Myocyte (in vitro differentiated cells): ENCODE measurements at regions not wholly inside any gene's neighbourhood (a gene's known extent, or its start where the extent isn't known, plus 50 kb on each side); places are given as distances from the start of the nearest gene placed in this dataset.
A peak's percentile ranks its signal among the peaks of the same experiment; 100 is the strongest.

Experiments
- DNase-seq: peaks from one replicate; pipeline ENCODE4 v3.0.0-alpha.2; 2012; ENCODE audit warnings: low read depth

DNA sequence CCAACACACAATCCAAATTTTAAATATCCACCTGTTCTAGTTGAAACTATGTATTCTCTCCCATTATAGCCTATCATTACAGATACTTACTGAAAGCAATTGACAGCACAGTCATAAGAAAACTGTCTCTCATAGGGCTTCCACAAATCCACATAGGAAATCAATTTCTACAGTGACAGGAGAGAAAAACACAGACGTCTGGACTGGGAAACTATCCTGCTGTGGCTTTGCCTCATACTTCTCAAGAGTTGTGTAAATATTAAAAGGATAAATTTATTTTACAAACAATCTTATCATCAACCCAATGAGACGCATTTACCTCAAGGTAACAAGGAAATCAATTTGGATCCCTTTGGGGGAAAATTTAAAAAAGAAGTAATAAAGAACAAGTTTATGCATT, 517.5 kb downstream of the EFNA5 start:
- DNase-seq: no peak

DNA sequence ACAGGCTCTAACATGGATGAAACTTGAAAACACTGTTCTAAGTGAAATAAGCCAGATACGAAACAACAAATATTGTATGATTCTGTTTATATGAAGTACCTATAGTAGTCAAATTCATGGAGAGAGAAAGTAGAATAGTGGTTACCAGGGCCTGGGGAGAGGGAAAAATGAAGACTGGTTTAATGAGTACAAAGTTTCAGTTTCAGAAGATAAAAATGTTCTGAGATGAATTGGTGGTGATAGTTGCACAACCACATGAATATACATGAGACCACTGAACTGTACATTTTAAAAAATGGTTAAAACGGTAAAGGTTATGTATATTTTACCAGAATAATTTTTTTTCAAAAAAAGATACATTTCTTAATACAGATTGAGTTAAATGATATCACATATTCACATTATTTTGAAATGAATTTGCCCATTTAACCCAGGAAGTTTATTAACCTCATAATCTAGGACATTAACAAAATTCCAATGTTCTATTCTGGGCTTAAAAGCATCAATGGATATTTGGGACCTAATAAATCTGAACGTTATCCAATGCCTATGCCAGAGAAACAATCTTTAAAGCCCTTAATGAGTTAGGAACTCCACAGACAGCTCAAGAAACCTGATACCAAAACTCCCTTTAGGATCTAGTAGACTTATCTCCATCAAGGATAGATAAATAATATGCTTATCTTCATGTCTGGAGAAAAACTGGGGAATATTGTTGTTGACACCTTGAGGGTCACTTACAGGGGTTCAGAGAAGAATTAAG, 521.3 kb downstream of the EFNA5 start:
- DNase-seq: no peak

DNA sequence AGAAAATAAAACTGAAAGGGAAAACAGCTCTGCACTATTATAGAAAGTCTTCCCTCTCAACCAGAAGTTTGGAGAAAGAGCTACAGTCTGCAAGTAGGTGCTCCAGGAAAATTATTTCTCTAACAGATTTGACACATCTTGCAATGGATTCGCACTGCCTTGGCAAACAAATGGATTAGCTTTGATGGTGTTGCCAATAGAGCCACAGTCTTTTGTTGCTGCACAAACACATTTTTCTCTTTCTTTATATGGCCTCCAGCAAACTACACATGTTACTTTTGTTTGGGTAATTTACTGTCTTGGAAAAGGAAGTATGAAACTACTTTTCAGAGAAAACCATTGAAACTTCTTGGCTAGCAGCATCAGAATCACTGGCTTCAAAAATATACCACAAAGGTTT, 523.1 kb downstream of the EFNA5 start:
- no peak for DNase-seq

DNA sequence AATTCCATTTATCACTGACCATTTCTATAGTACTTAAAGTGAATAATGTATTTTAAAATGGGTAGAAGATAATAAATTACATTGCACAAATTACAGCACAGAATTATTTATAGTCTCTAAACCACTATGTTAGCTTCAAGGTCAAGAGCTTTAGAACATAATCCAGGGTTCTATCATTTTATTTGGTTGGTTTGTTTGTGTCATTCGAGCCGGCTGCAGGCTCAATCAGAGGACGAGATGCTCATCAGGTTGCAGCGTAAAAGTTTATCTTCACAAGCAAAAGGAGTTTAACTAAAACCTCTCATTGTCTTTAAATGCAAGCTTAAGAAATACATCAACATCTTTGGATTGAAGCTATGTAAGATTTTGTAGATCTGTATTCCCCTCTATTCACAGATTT, 523.8 kb downstream of the EFNA5 start:
- no peak for DNase-seq

DNA sequence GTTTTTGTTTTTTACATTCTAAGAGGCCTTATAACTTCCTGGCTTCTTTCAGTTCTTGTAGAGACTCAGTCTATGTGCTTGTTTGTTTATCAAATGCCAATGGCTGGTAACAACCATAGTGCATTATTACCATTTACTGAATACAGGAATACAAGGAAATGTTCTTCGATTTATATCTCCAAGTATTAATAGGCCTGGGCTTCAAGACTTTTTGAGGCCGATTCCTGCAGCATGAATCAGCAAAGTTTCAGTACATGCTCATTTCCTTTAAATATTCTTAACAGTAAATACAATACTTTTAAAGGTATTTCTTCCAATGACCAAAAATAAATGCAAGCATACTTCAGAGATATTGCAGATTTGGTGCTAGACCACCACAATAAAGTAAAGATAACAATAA, 535.3 kb downstream of the EFNA5 start:
- no peak for DNase-seq

DNA sequence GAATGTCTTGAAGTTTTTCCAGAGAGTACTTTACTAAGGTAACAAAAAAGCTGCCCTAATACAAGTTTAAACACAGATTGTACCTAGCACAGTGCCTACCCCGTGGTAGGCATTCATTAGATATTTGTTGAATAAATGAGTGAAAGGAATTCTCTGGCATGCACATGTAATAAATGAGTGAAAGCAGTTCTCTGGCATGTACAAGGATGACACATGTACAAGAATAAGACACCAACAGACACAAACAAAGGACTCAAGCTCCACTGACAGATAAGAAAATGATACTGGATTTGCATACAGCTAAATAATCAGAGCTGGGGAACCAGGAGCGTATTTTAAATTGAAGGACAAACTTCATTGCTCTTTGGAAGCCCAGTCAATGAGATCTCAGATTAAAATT, 535.8 kb downstream of the EFNA5 start:
- no peak for DNase-seq

DNA sequence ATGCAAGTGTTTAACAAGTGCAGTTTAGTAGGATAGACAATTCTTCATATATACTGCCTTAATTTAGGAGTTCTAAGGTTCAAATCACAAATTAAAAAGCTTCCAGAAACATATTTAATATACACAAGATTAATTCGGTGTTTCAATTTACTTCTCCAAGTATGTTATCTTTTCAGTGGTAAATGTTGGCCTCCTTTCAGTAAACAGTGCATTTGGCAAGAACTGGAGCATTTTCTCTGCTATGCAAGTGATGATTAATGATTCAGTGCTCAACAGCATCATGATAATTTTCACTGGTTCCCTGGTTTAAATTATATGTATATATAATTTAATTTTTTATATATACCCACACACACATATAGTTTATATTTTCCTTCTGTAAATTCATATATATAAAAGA, 541.7 kb downstream of the EFNA5 start:
- DNase-seq: no peak

DNA sequence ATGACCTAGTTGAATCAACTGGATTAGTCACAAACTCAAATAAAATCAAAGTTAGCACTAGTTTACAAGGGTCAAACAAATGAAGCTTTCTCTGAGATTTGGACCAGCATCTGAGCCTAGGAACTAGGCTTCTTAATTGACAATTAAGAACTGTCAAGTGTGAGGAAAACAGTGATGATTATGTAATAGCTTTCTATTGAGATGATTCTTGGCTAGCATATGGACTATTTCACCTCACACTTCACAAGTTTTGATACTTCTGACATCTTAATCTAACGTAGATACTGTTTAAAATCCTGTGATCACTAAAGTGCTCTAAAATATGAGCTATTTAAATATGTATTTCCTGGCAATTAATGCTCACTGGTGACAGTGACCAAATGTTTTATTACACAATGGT, 542.9 kb downstream of the EFNA5 start:
- no peak for DNase-seq

DNA sequence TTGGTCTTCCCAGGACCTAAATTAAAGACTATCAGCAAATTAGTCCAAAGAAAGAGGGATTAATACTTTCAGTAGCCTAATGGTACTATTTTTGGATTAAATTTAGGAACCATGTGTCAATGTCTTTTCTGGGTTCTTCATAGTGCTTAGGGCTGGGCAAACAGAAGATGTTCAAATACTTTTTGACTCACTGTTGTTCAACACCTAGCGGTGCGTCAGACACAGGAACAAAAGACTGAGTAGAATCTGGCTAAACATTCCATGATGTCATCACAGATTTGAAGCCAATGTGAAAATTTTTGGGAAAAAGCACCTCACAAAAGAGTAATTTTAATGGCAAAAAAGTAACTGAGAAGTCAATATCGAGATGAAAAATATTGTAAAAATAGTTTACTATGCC, 544.4 kb downstream of the EFNA5 start:
- no peak for DNase-seq

DNA sequence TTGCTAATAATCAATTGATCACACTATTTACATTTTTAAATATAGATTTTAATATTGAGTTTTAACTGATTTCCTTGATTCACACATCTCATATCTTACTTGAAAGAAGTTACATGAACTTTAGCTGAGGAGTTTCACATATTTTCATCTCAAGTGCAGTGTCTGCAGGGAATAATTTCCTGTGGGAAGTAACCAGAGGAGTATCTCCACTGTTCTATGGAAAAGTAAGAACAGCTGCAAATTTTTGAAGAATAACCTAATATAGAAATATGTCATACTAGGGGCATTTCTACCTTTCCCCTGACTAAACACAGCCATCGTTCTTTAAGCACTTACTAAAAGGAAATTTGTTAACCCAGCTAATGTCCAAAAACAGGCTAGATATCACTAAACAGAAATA, 546.4 kb downstream of the EFNA5 start:
- DNase-seq: peak; percentile 51

DNA sequence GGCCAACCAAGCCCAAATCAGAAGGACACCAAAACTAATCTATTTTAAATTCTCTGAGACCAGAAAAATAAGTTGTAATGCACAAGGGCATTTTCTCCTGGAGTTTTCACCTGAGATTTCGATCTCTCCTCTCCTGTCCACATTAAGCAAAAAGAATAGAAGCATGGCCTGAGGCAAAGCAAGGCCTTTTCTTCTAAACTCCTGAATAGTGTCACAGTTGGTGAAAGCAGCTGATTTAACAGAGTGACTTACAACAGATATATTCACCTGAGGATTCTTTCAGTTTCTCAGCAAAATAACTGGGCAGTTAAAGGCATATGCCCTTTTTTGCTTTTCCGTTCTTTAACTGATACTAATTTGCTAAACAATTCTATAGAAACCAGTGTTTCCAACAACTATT, 547.7 kb downstream of the EFNA5 start:
- DNase-seq: no peak

DNA sequence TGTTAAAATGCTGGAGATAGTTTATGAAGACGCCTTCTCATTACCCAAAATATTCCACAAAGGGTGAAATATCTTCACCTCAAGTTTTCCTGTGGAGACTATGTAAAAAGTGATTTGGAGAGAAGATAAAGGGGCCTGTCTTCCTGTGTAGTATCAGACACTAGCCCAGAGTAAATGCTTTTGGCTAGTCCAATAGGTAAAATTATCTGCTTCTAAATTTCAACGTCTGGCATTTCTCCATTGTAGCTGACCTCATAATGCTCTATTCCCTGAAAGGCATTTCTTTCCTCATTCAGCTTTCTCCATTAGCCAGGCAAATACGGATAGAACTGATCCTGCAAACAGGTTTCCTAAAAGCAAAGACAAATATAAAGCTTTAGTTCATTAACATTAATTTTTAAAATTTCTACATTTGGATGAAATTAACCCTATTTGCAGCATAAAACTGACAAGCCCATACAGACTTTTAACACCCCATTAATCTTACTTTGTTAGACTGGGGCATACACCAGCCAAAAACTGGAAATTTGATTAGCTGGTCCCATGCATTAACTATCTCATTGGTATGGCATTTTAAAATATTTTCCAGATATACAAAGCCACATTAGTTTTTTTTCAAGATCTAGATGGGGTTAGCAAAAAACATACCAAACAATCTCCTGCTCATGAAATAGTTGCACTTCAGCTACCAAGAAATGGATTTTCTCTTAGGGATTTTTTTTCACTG, 548.8 kb downstream of the EFNA5 start:
- DNase-seq: no peak

DNA sequence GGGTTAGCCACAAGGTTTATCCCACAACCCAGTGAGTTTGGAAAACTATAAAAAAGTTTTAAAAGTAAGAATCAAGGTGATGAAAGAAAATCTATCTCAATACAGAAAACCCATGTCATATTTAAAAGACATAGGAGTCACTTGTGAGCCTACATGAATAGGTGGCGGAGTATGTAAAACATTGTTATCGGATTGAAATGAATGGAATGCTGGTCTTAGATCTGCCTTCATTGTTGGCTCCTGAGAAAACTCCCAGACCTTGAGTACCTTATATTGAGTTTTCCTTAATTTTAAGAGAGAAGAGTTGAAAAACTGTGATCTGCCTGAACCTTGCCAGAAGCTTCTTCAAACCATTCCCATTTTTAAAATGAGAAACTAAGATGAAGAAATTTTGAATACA, 551.1 kb downstream of the EFNA5 start:
- DNase-seq: no peak

DNA sequence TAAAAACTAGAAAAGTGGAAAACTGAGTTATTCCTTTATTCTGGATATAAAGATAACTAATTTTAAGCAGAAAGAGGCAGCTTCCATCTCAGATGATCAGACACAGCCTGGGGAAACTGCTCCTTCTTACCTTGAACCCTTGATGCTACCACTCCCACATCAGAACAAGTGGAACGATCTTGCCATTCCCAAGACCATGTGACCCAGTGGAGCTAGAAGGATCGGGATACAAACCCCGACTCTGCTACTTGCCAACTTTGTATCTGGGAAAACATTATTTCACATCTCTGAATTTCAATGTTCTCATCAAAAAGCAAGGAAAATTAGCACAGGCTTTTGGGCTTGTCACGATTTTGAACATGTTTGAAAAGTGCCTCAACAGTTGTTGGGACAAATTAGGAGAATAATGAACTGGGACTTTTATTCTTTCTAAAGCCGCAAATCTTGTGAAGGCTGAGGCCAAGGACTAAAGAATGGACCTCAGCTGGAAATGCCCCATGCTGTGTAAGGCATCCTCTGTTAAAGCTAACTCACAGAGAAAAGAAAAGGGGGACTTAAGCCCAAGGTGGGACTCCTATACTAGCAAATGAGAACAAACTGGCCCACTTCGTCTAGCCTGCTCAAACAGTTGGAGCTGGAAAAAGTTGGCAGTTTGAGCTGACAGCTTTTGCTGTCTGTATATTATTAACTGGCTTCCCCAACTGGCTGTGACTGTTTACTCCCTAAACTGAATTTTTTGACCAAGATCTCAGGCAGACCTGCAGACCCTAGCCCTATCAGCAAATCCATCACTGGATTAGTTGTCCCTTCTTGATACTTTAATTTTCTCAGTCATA, 552.3 kb downstream of the EFNA5 start:
- no peak for DNase-seq

DNA sequence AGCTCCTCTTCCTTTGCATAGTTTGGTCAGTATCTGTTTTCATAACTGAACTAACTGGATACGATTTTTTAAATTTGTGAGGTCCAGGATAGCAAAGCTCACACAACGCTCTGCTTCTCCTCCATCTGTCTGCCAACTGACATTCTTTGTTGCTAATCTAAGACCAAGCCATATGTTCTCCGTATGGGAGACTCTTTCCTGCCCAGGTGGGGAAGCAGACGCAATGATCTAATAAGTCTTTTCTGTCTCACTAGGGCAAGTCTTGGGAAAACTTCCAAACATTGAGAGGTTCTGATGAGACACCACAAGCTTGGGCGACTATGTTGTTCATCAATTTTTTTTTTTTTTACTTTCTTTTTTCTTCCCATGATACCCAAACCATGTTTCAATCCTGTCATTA, 558.5 kb downstream of the EFNA5 start:
- no peak for DNase-seq

DNA sequence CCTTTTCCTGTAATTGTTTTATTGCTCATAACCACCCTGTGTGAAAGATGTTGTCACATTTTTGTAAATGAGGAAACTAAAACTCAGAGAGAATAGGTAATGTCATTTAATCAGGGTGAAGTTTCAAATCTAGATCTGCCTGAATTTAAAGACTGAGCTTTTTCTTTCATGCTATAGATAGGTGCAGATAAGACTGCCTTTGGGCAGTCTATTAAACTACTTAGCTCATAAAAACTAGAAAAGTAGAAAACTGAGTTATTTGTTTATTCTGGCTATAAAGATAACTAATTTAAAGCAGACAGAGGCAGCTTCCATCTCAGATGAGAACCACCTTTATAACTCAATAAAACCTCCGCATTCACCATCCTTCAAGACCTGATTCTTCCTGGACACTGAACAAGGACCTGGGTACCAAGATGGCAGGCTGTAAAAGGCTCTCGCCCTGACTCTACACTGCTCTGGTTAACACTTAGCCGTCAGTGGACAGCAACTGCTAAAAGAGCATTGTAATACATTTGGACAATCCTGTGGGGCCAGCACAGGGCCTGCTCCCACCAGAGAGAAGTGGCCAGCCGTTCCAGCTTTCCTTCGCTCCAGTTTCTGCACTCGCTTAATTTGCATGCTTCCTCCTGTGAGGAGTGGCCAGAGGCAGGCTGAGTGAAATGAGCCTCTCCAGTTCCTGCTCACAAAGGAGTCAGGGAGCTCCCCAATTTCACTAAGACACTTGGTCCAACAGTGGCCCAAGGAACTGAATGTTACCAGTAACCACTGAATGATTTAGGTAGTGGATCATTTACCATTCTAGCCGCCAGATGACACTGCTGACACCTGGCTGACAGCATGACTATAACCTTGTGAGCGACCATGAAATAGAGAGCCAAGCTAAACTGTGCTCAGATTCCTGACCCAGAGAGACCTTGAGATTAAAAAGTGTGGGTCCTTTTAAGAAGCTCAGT, 566.4 kb downstream of the EFNA5 start:
- no peak for DNase-seq

DNA sequence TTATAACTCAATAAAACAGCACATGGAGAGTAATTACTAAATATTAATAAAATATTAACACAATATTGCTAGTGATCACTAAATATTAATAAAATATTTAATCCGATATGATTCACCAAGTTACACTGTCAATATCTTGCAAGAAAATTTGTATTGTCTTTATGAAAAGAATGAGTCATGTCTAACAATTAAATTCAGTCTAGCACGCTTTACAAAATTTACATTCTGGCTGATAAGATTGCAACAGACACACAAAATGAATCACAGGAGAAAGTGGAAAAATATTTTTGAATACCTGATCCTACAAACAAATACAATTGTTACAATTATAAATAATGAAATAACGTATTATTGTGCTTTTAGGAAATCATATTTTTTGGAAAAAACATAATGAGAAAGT, 567.2 kb downstream of the EFNA5 start:
- no peak for DNase-seq

DNA sequence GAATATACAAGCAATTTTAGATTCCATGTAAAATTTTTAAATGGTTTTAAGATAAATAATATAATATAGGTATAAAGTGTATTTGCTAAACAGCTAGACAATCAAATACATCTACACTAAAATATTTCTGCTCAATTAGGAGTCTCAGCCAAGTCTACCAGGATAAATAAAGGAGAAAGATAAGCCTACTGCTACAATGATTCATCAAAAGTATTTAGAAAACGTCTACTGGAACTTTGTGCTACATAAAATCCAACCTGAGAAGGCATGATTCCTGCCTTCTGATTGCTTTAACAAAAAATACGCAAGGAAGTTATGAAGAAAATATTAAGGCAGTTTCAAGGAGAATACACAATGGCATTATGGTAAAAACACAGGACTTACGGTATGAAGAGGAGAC, 570.6 kb downstream of the EFNA5 start:
- DNase-seq: no peak

DNA sequence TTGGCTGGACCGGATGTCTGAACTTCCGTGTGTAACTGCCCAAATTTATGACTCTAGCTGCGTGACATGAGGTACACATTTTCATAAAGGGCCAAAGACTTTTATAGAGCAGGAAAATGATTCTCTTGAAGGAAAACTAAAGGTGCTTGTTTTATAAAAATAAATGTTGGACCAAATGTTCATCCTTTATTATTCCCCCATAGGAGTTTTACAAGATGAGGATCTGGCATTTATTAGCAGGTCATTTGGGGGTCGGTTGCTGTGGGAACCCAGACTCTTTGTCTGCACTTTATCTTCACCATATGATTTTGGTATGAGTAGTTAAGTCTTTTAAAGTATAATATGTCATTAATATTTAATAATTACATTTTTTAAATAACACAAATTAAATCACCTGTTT, 571.2 kb downstream of the EFNA5 start:
- DNase-seq: no peak

DNA sequence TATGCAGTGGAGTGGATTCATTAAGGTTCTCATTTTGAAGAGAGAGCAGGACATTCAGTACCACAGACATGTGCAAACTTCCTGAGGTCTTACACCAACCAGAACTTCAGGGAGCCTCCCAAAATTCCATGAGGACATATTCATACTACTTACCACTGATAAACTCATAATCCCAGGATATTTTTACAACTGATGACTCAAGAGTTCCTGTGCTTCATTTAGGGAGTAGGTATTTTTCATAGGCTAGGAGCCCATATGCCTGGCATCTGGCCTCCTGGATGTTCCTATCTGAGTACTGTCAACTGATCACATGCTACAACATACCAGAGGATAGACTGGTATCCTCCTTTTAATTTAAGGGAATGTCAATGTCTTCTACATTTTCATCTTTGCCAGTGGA, 578.0 kb downstream of the EFNA5 start:
- DNase-seq: peak; percentile 55

DNA sequence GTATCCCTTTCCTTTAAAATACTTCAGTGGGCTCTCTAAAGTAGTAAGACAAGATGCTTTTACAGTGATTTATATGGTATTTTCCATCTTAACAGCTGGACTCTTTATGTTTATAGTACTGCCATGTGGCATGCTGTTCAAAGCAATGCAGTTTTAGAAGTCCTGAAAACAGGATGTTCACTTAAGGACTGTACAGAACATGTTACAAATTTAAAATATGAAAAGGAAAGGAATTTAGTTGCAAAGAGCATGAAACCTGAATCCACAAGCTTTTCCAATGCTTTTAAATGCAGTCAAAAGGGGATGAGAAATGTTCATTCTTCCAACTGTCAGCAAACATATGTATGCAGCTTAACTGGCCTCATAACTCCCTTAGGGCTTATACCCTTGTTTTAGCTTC, 580.2 kb downstream of the EFNA5 start:
- no peak for DNase-seq
